ENCODE measurements at regions not wholly inside any gene's neighbourhood (a gene's known extent, or its start where the extent isn't known, plus 50 kb on each side); places are given as distances from the start of the nearest gene placed in this dataset.

DNA sequence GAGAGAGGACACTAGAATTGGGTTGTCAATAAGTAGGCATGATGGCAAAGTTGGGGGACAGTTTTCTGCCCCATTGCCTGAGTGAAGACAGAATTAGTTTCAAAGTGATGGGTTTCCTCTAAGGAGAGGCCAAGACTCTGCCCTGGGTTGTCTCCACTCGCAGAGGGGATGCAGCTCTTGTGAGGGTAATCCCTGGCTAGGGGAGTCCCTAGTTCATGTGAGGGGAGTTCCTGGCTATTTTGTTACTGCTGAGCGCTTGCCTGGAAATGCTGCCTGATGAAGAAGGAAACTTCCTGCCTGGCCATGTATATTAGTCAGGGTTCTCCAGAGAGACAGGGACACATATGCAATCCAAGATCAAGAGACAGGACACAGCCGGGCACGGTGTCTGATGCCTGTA lies 501.5 kb downstream of the BCL11A start:
- TF ChIP-seq, protein P1, sequence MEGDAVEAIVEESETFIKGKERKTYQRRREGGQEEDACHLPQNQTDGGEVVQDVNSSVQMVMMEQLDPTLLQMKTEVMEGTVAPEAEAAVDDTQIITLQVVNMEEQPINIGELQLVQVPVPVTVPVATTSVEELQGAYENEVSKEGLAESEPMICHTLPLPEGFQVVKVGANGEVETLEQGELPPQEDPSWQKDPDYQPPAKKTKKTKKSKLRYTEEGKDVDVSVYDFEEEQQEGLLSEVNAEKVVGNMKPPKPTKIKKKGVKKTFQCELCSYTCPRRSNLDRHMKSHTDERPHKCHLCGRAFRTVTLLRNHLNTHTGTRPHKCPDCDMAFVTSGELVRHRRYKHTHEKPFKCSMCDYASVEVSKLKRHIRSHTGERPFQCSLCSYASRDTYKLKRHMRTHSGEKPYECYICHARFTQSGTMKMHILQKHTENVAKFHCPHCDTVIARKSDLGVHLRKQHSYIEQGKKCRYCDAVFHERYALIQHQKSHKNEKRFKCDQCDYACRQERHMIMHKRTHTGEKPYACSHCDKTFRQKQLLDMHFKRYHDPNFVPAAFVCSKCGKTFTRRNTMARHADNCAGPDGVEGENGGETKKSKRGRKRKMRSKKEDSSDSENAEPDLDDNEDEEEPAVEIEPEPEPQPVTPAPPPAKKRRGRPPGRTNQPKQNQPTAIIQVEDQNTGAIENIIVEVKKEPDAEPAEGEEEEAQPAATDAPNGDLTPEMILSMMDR (conservative IDR thresholded peaks at IDR 0.05; ENCODE audit: control insufficient read depth, insufficient read depth, low read depth, low read length): no peak
- no peak for DNase-seq (ENCODE audit: low read depth)
- H3K4me3 ChIP-seq (ENCODE audit: control insufficient read depth, low read depth, low read length): no peak overlapping the region

DNA sequence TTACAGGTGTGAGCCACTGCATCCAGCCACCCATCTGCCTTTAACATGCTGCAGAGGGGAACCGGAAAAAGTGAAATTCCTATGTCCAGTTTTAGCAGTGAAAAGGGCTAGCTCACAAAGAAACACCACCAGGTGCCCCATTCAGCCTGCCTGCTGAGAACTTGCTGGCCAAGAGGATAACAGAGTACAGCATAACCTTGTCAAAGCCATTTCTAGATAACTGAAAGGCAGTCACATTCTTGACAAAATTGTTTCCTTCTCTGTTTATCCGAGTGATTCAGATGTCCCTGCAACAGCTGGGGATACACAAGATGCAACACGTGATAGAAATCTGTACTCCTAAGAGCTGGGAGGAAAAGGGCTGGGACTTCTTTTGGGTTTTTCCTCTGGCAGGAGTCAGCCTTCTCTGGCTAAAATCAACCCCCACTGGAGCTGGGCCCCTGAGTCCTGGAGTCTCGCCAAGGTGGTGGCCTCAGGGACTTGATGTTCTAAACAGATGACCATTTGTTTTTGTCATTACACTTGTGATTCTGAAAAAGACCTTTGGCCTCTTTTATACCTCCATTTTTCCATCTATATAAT lies 505.4 kb downstream of the BCL11A start:
- H3K4me3 ChIP-seq (ENCODE audit: control insufficient read depth, low read depth, low read length): no peak overlapping the region
- TF ChIP-seq, protein P1 (conservative IDR thresholded peaks at IDR 0.05; ENCODE audit: control insufficient read depth, insufficient read depth, low read depth, low read length): no peak
- DNase-seq (ENCODE audit: low read depth): no peak

DNA sequence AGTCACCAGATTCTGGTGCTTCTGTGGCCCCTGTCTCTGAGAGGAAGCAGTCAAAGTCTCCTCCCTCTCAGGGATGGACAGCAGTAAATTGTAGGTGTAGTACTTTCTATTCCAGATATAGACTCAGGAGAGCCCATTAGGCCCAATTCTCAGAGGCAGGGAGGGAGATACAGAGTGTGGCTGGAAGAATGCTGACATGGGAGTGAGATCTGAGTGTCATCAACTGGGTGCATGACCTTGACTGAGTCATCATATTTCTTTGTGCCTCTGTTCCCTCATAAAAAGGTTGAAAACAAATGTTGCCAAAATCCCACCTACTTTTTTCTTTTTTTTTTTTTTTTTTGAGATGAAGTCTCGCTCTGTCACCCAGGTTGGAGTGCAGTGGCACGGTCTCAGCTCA lies 506.1 kb downstream of the BCL11A start:
- no peak overlapping the region for H3K4me3 ChIP-seq (ENCODE audit: control insufficient read depth, low read depth, low read length)
- TF ChIP-seq, protein P1 (conservative IDR thresholded peaks at IDR 0.05; ENCODE audit: control insufficient read depth, insufficient read depth, low read depth, low read length): no peak
- no peak for DNase-seq (ENCODE audit: low read depth)

DNA sequence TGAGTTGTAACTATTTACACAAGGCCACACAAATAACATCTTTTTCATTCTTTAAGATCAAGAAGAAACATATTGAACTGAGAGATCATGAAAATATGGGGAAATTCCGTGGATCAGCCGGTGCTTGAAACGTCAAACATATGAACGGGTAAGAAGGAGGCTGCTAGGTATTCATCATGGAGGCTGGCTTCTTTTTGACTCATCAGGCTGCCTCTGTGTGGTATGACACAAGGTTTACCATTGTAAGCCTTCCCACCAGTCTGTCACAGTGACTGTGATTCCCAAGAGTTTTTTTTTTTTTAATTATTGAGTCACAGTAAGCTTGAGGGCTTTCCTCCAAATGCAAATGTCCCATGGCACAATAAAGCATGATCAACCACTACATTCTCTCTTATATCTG lies 506.9 kb downstream of the BCL11A start:
- no peak overlapping the region for H3K4me3 ChIP-seq (ENCODE audit: control insufficient read depth, low read depth, low read length)
- TF ChIP-seq, protein P1 (conservative IDR thresholded peaks at IDR 0.05; ENCODE audit: control insufficient read depth, insufficient read depth, low read depth, low read length): no peak
- no peak for DNase-seq (ENCODE audit: low read depth)

DNA sequence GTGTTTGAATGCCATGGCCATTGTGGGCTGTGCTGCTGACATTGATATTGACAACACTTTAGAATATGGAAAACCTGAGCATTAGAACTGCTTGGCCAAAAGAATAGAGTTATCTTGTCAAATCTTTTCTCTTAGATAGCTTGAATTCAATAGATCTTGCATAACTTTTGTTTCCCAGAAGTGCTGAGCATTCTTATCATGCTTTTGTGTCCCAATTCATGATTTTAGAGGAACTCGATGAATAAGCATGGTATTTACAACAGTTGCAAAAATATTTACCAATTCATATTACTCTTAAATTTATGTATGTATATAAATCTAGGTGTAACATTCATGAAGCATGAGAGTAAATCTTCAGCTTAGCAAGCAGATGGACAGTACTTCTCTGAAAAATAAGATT lies 508.0 kb downstream of the BCL11A start:
- no peak for DNase-seq (ENCODE audit: low read depth)
- TF ChIP-seq, protein P1 (conservative IDR thresholded peaks at IDR 0.05; ENCODE audit: control insufficient read depth, insufficient read depth, low read depth, low read length): no peak

DNA sequence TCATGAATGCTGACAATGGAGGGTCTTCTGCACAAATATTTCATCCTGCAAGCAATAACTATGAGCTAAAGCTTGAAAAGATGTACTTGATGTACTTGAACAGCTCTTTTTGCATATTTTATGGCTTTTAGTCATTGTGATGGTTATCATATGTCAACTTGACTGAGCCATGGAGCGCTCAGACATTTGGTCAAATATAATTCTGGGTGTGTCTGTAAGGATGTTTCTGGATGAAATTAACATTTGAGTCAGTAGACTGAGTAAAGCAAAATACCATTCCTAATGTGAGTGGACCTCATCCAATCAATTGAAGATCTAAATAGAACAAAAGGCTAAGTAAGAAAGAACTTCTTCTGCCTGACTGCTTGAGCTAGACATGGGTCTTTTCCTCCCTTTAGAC lies 509.0 kb downstream of the BCL11A start:
- H3K4me3 ChIP-seq (ENCODE audit: control insufficient read depth, low read depth, low read length): no peak overlapping the region
- DNase-seq (ENCODE audit: low read depth): no peak
- TF ChIP-seq, protein P1 (conservative IDR thresholded peaks at IDR 0.05; ENCODE audit: control insufficient read depth, insufficient read depth, low read depth, low read length): no peak

More for the DNA sequence above, 508.0 kb downstream of the BCL11A start:
- no peak overlapping the region for H3K4me3 ChIP-seq (ENCODE audit: control insufficient read depth, low read depth, low read length)

DNA sequence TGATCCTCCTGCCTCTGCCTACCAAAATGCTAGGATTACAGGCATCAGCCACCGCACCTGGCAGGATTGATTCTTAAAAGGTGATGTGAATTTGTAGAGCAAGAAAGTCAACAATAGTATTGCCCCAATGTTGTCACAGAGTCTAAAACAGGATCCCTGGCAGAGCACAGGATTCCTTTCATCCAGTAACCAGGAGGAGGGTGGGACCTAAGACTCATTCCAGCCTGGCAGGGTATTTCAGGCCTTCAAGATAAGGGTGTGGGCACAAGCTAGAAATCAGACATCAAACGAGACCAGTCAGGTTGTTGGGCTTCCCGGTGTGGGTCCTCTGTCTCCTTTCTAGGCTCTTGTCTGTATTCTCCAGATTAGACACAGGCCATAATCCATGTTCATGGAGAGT lies 511.4 kb downstream of the BCL11A start:
- no peak for DNase-seq (ENCODE audit: low read depth)
- H3K4me3 ChIP-seq (ENCODE audit: control insufficient read depth, low read depth, low read length): no peak overlapping the region
- TF ChIP-seq, protein P1 (conservative IDR thresholded peaks at IDR 0.05; ENCODE audit: control insufficient read depth, insufficient read depth, low read depth, low read length): no peak
